RCC 7860 (cell line): ENCODE measurements at regions not wholly inside any gene's neighbourhood (a gene's known extent, or its start where the extent isn't known, plus 50 kb on each side); places are given as distances from the start of the nearest gene placed in this dataset.

Experiments
- DNase-seq: peaks from one replicate; pipeline ENCODE4 v3.0.0-alpha.2; 2015; ENCODE audit warnings: low spot score
- FAIRE-seq: peaks from 2 replicates; lab custom pipeline; 2012; peaks lifted over from hg19 to GRCh38; lab: Jason Lieb, UNC

- DNase-seq, result no peak
- FAIRE-seq, result no peak
Measured at GRCh38 chr10:129136951-129137350, 330.1 kb upstream of the MGMT start.

- DNase-seq (no peak), FAIRE-seq (no peak)
Measured at GRCh38 chr10:129140921-129141885, 325.8 kb upstream of the MGMT start.

- DNase-seq (no peak), FAIRE-seq (no peak)
Measured at GRCh38 chr10:129151281-129151680, 315.8 kb upstream of the MGMT start.

DNA sequence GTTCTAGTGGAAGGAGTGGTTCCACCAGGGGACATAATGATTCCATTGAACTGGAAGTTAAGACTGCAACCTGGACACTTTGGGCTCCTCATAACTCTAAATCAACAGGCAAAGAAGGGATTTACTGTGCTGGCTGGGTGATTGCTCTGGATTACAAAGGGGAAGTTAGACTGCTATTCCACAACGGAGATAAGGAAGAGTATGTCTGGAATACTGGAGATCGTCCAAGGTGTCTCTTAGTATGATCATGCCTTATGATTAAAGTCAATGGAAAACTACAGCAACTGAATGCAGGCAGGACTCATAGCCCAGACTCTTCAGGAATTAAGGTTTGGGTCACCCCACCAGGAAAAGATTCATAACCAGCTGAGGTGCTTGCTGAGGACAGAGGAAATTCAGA is 310.6 kb upstream of the MGMT start:
- DNase-seq (no peak), FAIRE-seq (no peak)

DNA sequence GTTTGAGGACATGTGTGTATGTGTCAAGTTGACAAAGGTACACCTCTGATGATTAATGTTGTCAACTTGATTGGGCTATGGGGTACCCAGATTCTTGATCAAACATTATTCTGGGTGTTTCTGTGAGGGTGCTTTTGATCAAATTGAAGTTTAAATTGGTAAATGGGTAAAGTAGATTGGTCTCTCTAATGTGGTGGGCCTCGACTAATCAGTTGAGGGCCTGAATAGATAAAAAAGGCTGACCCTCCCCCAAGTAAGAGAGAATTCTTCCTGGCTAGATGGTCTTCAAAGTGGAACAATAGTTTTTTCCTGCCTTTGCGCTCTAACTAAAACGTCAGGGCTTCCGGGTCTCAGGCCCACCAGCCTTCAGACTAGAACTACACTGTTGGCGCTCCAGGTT is 309.9 kb upstream of the MGMT start:
- DNase-seq (no peak), FAIRE-seq (no peak)

DNA sequence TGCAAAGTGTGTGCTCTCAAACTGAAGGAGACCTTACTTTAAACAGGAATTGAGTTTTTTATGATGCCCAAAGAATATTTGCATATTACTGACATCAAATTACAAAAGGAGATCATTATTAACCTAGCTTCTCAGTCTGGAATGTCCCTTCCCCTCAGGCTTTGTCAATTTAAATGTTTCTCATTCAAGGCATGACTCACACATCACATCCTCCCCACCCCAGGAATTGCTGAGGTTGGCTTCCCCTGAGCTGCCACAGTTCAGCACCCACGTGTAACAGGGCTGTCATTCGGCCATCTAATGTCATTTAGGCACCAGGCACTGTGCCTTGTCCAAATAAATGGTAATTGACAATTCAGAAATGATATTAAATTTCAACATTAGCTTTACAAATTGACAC is 305.9 kb upstream of the MGMT start:
- FAIRE-seq, result peak; percentile 88
- DNase-seq, result peak; percentile 66

DNA sequence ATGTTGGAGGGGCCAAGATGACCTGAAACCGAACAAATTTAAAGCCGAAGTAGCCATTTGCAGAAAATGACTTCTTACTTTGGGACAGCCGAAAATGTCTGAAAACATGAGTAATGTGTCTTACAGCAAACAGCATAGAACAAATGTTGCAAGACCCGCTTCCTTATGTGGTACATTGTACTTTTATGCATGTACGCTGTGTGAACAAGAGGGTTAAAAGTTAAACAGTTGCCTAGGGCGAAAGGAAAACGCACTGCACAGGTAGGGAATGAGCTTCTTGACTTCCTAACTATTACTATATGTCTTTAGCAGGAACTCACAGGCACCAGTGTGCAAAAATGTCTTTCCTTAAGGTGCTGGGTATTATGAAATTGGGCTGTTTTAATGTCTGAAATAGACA is 303.5 kb upstream of the MGMT start:
- no peak for FAIRE-seq
- no peak for DNase-seq

DNA sequence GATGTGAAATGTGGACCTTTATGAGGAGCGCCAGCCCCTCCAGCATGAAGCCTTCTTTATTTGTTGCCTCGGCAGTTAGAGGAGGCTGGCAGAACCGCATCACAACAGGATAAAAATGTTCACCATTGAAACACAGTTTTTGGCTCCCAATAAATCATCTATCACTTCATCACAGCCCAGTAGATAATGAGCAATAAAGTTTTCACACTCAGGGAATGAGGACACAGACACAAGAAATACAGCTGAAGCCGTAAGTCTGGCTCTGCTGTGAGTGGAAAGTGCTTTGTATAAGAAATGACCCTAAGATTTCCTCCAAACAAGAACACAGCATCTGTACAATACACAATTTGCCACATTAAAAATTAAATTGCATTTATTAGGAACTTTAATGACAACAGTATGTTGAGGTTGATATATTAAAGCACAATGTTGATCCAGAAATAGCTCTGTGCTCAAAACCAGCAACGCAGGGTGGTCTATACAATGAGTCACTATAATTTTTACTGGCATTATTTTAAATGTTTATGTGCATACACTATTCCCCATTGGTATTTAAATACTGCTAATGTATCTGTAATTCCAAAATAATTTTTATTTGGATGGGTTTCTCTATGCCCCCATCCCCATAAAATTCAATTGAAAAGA is 301.8 kb upstream of the MGMT start:
- no peak for DNase-seq
- FAIRE-seq, result no peak

DNA sequence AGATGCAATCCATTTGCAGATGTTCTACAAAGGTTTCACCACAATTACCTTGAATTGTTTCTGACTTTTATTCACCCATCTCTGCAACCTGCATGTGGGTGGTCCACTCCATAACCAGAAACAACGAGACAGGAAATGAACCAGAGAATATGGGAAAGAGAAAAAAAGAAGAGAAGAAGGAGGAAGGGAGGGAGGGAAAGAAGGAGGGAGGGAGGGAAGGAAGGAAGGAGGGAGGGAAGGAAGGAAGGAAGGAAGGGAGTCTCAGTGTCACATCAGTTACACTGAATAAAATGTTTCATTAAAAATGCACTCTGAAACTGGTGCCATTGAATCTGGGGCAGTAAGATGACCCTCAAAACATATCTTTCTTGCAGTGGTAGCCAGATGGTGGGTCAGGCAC is 301.3 kb upstream of the MGMT start:
- no peak for FAIRE-seq
- DNase-seq, result no peak

DNA sequence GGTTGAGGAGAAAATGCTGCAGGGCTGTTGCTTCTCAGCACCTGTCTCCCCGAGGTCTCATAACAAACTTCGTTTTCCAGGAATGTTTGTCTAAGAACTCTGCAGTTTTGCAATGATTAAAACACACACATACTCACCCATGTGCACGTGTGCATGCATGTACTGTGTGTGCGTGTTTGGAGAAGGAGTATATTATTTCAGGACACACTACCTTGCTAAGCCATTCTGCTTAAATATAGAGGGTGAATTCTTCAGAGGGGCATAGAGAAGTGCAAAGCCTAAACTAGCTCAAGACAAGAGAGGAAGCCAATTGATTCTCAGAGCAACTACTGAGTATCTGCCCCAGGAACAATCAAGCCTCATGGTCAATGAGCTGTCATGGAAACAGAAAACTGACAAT is 298.4 kb upstream of the MGMT start:
- no peak for DNase-seq
- FAIRE-seq, result no peak

GRCh38 chr10:129169115-129169514 is 297.9 kb upstream of the MGMT start:
- no peak for FAIRE-seq
- no peak for DNase-seq

DNA sequence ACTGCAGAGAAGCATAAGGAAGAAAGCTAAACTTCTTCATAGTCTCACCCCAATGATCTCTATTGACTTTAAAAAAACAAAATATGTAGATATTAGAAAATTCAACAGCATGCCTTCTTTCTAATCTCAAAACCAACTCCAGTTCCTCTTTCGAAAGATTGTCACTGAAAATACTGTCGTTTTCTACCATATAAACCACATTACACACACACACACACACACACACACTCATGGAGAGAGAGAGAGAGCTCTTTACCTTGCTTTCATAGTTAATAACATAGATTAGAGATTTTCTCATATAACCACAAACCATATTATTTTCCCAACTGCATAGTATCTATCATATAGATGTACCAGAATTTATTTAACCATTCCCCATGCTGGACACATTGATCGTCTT is 296.2 kb upstream of the MGMT start:
- FAIRE-seq, result no peak

GRCh38 chr10:129171812-129172211 is 295.2 kb upstream of the MGMT start:
- FAIRE-seq (peak; percentile 21), DNase-seq (no peak)

More for the DNA sequence above, 296.2 kb upstream of the MGMT start:
- DNase-seq, result no peak

DNA sequence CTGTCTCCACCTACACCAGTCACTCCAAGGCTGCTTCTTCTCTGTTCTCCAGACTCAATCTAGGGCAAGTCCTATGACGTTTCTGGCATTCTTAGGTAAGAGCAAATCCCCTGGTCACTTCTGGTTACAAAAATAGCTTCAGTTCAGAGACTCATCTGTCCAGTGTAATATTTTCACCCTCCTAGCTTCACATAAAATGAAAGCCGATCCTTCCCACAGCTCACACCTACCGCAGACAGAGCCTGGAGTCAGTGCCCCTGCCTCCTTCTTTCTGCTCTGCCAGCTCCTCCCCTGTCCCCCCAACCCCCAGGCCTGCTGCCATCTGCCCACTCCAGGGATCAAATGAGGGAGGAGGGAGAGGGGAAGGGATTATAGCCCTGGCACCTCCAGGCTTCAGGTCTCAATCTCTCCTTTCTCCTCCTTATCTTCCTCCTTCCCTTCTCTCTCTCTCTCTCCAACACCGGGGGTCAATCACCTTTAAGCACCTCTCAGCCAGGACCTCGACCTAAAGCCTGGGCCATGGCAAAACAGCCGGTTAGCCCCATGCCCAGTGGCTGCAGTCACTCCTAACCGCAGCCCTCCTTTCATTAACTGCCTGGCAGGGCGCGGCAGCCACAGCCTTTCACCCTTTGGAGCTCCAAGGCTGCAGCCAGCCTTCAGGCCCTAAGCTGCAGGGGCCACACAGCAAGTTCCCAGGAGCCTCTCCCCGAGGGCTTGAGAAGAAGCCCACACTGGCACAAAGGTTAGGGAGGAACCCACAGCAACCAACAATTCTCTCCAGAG is 292.6 kb upstream of the MGMT start:
- no peak for FAIRE-seq
- DNase-seq, result no peak

GRCh38 chr10:129179245-129179971 is 287.6 kb upstream of the MGMT start:
- no peak for FAIRE-seq
- no peak for DNase-seq

DNA sequence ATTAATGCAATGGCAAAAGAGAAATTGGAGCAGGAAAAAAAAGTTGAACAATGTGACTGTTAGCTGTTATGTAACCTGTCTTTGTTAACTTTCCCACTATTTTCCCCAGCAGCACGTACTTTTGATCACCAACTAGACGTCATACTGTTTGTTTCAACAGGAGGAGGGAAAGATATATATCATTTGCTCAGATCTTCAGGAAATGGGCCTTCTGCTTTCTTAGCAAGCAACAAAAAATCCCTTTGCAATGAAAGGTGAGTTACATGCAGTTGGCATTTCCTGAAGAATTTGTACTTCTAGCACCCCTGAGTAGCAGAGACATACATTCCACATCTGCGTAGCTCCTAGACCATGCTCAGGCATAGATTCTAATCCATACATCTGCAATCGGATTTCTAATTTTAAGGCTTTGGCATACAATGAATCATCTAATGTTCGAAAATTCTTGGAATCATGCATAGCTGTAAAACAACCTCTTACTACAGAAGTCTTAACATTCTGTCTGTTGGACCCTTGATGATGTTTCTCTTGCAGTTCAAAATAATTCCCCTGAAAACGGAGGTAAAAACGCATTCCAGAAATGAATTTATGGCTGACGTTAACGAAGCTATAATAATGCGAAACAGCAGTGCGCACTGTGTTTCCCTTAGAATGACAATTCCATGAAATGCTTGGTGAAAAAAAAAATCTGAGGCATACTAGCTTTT is 286.9 kb upstream of the MGMT start:
- no peak for FAIRE-seq
- DNase-seq, result no peak

DNA sequence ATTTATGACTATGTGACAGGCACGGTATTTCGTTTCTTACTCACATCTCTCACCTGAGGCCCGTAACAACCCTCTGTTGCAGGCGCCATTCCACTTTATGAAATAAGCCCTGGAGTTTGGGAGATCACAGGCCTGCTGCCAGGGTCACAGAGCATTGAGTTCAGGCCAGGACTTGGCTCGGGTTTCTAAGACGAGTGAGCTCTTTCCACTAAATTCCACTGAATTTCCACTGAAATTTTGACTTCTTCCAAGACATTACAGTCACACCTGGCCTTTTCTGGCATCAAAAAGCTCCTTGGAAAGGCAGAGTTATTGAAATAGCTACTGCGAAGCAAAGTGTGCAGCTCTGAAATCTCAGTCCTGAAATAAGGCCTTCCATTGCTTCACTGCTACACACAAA is 282.8 kb upstream of the MGMT start:
- DNase-seq (no peak), FAIRE-seq (no peak)

DNA sequence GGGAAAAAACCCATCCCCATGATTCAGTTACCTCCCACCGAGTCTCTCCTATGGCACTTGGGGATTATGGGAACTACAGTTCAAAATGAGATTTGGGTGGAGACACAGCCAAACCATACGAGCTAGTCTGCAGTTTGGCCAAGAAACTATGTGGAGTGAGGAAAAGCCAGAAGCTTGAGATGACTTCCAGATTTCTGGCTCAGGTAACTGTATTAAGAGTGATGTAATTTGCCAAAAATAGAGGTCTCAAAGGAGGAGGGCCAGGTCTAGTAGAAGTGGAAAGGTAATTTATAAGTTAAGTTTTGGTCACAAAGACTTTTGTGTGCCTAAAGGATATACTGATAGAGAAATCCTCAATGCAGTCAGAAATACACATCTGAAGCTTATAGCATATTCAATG is 279.7 kb upstream of the MGMT start:
- DNase-seq (no peak), FAIRE-seq (no peak)

DNA sequence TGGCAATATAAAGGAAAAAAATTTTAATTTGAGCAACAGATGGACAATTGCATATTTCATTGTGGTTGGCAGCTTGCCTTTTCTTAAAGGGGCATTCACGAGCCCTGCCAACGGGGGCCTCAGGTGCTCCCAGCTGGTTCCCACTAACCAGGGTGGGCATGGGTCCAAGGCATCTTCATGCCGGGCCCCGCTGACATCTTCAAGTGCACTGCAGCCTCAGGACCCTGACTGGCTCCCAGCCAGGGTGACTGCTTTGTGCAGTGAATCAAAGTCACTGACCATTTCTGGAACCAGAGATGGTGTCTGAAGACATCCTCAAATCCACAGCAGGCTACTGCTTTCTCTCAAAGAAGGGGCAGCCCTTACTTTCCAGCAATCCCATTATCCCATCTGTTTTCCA is 275.2 kb upstream of the MGMT start:
- no peak for DNase-seq
- FAIRE-seq, result no peak
